GM19023 (cell line): ENCODE measurements at regions not wholly inside any gene's neighbourhood (a gene's known extent, or its start where the extent isn't known, plus 50 kb on each side); places are given as distances from the start of the nearest gene placed in this dataset.

Source experiments
- ATAC-seq: cut with Tn5 transposase; IDR thresholded peaks from one replicate; pipeline ENCODE4 v1.9.1; 2021; ENCODE audit warnings: mild to moderate bottlenecking, moderate library complexity; ENCODE audit not compliant: unreplicated experiment

DNA sequence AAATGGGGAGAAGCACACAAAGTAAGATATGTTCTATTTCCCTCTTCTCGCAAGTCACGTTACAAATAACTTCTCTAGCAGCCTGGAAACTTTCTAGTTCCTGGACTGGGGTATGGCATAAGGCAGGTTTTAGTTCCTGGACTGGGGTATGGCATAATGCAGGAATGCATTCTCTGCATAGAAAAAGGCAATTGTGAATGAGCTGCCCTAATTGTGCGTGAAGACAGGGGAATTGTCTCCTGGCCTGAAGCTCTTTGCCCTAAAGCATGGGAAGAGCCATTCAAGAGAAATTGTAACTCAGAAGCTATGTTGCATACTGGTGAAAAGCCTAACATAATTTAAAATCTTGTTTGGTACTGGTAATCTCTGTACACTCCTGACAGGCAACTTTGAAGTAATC, 54.3 kb upstream of the CBLB start:
- no peak for ATAC-seq

DNA sequence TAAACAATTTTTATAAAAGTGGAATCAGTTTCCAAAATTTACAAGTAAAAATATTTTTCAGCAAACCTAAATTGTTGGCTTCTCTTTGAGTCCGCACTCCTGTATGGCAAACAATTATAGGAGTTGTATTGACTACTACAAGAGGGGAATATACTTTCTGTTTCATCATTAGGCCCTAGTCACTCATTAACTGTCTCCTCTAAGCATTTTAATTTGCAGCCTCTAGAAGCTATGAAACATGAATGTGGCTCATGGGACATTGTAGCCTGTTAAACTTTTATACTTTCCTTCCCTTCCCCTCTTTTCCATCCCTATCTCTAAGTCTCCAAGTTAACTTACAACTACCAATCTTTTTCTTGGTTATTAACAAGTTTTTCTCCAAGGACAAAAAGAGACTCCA, 58.9 kb upstream of the CBLB start:
- ATAC-seq: no peak

DNA sequence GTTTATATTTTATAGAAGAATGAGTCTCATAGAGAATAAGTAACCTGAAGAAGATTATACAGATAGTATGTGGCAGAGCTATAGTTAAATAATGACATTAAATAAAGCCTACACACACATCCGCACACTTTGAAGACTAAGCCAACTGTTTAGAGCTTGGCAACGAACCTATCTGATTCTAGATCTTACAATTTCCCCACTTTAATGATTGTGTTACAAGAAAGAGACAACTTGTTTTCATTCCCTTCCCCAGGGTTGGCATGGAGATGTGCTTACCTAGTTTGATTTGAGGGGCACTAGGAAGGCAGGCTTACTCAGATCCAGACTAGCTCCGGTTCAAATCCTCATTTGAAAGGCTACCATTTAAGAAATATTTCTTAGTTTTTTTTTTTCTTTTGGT, 61.9 kb upstream of the CBLB start:
- no peak for ATAC-seq

DNA sequence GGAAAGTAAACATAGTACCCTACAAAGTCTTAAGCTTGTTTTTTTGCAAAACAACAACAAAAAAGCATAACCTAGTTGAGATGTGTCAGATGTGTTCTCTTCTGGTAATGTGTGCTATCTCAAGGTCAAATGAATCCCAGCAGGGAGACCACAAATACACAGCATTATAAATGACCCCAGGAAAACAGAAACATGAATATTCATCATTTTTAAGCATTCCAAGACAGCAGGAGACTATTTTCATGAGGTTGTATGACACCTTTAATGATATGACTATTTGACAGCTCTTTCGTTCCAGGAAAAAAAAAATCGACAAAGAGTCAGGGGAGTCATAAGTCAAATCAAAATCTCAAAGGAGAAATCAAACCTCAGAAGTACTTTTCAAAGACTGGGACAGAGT, 62.7 kb upstream of the CBLB start:
- no peak for ATAC-seq

DNA sequence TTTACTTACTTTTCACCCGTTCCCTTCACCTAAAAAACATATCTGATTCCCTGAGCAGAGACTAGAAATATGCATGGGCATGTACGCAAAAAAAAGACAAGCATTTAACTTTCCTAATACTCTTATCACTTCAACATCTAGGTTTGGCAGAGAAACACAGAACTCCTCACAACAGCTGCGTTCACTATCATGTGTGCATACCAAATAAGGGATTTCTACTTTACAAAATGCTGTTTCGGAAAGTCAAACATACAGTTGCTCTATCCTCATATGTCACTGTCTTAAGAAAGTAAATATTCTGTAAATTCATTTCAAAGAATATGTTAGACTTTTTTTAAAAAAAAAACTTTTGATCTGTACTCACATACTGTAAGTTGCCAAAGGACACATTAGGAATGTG, 65.1 kb upstream of the CBLB start:
- no peak for ATAC-seq

DNA sequence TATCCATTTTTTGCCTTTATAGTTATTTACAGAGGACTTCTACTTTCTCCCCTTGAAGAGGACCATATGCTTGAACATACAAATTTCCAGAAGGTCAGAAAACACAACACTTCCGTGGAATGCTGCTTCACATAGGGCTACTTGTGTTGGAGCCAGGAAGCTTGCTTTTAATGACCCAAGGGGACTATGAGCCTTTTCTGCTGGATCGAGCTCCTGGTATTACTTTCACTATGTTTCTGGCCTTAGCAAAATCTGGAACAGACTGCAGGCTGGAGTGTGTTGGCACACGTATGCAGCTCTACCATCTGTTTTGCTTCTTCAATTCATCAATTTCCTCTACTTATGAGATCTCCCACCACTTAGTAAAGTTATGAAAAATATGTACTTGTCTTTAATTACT, 69.3 kb upstream of the CBLB start:
- ATAC-seq: no peak

DNA sequence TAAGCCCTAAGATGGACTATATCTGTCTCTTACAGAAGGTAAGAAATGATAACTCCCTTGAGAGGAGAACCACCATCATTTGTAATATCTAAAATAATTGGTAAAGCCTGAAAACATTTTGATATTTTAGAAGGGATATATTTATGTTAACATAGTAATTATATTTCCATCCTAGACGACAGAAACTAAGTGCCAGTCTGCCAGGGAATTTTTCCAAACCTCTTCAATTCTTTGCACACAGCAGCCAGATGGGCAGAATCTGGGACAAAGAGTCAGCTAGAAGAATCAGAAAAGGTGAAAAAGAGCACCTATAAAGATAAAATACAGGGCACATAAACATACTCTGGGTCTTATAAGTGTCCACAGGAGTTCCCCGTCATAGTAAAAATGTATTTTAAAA, 70.0 kb upstream of the CBLB start:
- no peak for ATAC-seq

DNA sequence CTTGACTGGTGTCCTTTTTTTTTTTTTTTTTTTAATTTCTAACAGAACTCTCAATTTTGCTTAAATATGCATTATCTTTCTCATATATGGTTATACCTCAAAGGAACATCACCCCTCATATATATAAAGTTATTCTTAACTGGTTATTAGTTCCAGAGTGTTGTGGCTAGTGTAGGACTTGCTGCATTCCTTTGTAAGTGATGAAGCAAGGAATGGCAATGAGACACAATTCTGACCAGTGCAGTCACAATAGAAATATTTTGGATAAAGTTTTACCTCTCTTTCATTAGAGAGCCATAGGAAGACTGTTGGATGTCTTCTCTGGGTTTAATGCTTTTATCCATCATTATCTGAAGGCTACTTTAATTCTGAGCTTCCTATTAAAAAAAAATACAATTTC, 75.5 kb upstream of the CBLB start:
- no peak for ATAC-seq

DNA sequence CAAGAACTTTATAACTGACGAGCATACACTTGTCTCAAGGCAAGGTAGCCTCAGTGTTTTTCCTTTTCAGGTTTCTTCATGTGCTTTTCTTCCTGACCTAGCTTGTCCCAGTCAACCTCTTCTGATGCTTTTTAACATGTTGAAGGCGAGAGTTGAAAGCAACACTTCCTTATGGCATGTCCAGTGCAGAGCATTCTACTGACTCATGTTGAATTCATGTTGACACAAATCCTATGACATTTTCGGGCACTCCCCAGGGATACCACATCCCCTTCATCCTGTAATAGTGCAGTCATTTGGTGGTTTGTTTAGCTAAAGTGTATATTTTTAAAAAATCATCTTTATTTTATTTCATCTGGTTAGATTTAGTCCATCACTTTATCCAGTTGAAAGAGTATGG, 75.9 kb upstream of the CBLB start:
- no peak for ATAC-seq

DNA sequence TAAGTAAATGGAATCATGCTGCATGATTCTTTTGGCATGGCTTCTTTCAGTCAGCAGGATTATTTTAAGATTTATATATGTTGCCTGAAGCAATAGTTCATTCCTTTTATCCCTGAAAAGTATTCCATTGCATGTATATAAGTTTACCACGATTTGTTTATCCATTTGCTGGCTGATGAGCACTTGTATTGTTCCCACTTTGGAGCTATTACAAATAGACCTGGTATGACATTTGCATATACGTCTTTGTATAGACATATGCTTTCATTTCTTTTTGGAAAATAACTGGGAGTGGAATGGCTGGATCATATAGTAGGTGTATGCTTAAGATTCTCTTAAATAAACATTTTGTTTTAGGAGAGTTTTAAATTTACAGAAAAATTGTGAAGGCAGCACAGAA, 79.3 kb upstream of the CBLB start:
- ATAC-seq: no peak

DNA sequence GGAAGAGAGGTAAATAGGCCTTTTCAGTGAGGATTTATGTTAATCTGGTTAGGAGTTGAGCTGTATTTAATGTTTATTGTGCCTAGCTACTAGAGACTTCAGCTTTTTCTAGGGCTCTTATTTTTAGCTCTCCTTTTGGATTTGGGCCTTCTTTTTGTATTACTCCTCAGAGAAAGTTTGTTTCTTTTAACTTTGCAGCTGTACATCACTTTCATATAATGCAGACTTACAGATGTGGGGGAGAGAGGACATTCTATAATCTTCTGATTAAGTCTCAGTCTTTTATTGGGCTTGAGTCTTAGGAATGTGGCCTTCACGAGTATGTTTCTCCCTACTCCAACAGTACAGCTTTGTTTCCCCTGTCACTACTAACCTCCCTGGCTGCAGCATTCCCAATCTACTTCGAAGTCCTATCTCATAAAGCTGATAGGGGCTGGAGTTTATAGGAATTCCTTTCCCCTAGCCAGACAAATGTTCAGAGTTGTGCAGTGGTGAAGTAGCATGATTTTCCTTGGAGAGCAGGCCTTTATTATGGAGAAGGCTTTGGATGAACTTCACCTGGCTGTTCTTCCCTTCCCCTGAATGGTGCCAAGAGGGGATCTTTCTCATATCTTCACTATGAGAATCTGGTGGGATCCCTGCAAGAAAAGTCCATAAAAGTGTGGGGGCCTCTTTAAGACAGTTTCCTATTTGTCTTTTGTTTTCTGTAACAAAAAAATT, 82.2 kb upstream of the CBLB start:
- no peak for ATAC-seq

DNA sequence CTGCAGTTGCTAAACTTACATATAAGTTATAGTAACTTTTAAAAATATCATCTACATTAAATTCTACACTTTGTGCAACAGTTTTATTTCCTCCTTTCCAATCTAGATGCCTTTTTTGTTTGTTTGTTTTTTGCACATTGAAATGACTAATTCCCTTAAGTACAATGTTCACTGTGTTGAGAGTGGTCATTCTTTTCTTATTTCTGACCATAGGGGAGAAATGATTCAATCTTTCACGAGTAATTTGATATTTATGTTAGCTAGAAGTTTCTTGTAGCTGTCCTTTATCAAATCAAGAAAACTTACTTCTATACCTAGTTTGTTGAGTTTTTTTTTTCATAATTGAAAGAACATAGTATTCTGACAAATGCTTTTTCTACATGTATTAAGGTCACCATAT, 85.0 kb upstream of the CBLB start:
- no peak for ATAC-seq

DNA sequence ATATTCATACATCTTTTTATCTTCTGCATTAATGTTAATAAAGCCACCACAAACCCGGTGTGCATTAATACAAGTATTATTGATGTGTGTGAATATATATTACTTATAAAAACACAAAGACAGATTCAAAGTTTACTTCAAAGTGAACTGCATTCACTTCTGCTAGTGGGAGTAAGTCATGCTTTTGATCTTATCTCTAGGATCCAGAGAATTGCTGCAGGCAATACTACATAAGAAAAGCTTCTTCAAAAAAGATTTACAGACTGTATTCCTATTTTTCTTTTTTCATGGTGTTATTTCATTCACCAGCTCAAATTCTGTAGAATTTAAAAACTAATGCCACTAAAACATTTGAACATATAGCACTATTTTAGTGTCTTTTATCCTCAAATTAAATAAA, 87.5 kb upstream of the CBLB start:
- no peak for ATAC-seq

DNA sequence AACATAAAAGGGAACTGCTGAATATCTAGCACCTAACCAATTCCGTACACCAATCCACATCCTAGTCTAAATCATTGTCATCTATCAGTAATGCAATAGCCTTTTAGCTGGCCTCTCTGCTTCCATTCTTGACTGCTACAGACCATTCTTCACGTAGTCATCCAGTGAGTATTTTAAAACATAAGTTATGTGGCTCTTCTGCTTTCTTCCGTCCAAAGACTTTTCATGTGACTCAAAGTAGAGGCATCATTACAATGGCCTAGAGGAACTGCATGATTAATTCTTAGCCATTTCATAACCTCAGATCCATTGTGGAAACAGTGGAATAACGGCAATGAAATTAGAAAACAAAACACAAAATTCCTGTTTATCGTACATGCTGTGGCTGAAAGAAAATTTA, 88.9 kb upstream of the CBLB start:
- no peak for ATAC-seq

DNA sequence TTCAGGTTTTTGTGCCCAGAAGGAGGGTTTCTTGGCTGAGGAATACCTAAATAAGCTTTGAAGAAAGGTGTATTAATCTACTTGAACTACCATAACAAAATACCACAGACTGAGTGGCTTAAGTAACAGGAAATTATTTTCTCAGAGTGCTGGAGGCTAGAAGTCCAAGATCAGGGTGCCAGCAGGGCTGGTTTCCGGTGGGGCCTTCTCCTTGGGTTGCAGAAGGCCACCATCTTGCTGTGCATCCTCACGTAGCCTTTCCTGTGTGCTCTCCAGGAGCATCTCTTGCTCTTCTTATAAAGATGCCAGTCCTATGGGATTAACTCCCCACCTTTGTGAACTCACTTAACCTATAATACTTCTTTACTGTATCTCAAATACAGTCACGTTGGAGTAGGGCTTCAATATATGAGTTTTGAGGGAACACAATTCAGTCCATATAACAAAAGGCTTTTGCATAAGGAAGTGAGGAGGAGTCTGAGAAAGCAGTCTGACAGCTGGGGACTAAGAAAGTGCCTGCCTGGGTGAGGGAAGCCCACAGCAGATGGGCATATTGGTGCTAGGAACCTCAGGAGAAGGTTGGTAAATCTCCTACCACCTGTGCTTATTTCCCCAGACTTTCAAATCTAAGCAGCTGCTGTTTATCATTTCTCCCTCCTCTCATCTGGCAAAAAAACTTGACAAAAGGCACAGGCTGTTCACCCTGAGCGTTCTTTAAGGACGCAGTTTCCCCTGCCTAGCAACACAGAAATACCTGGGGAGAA, 89.6 kb upstream of the CBLB start:
- no peak for ATAC-seq

DNA sequence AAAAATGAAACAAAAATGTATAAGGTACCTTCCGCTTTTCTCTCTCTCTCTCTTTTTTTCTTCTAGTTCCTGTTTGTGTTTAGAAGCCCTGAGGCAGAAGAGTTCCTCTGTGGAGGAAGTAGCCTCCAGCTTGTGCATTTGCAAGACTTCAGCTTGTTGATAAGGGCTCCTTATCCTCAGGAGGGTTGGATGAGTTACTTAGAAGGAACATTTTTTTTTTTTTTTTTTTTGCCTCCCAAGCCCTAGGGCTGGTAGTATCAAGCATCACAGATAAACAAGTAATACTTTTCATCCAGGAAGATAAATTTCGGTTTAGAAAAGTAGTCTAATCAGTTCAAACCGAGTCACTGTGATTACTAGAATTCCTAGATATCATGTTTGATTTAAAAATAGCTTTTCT, 91.0 kb upstream of the CBLB start:
- no peak for ATAC-seq

DNA sequence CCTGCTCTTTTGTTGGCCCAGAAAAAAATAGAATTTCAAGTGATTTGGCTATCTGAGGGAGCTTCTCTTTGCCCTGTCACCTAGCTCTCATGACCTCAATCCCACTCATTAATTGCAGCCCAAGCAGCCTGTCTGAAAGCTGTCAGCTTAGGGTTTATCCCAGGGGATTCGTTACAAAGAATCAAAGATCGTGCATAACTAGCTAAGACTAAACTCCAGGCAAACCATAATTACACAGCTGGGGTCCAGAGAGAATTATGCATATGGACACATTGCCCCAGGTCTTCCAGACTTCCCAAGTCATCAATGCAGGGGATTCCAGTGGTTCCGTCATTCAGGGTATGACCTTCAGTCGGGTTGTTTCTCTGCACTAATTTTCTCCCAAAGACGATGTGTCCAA, 91.6 kb upstream of the CBLB start:
- no peak for ATAC-seq

DNA sequence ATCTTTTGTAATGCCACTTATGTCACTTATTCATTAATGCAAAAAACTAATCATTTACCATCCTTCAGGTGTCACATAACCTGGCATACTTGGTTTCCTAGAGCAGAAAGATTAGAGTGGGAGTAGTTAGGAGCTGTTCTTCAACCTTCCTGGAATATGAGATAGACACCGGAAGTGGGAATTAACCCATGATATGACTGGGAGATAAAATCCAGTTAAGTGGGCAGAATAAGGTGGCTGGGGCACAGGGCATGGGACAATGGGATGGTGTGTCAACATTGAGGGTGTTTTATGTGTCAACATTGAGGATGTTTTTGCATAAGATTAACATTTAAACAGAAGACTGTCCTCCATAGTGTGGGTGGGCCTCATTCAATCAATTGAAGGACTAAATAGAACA, 94.3 kb upstream of the CBLB start:
- no peak for ATAC-seq

DNA sequence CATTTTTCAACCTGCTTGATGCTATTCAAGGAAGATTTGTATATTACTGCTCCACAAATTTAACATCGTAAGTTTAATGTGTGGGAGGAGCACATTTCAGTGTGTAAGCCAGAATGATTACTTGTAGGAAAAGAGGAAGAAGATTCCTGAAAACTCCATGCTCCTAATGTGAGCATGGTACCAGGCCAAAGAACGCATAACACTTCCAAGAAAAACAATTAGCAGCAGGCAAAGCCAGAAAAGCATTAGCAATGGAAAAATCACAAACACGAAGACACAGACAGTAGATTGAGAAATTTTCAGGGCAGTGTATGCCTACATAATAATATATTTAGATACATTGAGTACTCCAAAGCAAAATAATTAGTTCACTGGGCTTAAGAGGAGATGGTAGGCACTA, 96.6 kb upstream of the CBLB start:
- ATAC-seq: no peak

DNA sequence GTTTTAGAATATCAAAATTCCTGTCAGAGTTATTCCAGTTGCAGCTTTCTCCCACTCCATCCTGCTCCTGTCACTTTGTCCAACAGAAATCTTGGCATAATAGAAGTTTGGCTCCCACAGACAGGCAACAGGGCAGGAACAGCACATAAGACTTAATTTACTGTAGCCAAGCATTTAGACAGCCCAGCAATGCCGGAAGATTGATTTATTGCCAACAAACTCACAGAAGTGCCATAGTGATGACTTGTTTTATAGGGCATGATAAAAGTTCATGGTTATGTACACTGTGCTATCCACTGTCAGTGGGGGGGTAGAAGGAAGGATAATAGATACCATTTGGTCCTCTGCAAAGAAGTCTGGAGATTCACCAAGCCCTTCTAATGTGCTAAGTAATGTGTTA, 98.3 kb upstream of the CBLB start:
- ATAC-seq: no peak

DNA sequence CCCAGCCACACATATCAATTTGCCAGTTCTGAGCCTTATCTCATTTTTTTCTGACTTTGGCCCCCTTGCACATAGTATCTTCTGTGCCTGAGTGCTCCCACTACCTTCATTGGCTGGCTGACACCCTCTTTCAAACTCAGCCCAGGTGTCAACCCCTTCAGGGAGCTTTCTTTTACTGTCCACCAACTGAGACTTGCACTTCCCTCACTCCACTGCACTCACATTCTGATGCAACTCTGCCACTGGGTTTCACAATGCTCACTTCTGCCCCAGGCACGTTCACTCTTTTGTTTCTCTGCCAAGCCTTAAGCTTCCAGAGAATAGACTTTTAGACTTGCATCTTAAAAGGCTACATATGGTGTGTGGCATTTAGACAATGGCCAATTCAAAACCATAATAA, 101.5 kb upstream of the CBLB start:
- no peak for ATAC-seq

DNA sequence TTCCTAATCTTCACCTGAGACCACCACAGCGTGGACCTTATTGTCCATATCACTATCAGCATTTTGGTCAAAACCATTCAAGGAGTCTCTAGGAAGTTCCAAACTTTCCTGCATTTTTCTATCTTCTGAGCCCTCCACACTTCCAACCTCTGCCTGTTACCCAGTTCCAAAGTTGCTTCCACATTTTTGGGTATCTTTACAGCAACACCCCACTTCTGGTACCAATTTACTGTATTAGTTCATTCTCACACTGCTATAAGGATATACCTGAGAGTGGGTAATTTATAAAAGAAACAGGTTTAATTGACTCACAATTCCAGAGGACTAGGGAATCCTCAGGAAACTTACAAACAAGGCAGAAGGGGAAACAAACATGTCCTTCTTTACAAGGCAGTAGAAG, 103.3 kb upstream of the CBLB start:
- no peak for ATAC-seq

DNA sequence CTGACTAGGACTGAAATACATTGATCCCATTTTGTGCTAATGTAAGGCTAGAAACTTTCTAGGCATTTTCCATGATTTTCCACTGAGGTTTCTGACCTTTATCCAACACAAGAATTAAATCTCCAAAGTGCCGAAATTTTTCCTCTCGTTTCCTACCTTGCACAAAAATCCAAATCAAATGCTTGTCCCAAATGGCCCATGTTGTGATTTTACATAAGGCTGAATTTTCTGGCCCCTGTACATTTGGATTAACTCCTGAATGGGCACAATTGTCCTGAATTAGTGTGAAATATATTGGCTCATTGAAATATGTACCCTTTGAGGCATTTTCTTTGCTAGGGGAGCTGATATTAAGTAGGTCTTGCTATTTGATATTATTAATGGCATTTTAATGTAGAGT, 105.6 kb upstream of the CBLB start:
- ATAC-seq: no peak
